ENCODE measurements at regions not wholly inside any gene's neighbourhood (a gene's known extent, or its start where the extent isn't known, plus 50 kb on each side); places are given as distances from the start of the nearest gene placed in this dataset.

DNA sequence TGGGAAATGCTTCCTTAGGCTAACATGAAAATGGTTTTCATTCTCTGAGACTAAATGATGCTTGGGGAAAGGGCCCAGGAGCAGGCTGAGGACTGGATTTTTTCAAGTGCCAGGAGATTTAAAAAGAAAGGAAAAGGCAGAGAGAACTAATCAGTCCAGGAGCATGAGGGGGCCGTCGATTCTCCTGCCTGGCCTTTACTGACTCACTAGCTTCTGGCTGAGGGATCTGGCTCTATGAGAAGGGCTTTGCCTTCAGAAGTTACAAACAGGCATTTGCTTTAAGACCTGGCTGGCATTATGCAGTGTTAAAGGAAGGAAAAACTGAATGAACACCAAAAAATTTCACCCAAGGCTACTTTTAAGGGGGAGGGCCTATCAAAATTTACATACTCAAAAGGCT lies 359.2 kb downstream of the PBX1 start:
- no peak overlapping the region for H3K4me3 ChIP-seq (ENCODE audit: low read depth in 1 of 3, low read length in 3 of 3)
- TF ChIP-seq, protein P1, sequence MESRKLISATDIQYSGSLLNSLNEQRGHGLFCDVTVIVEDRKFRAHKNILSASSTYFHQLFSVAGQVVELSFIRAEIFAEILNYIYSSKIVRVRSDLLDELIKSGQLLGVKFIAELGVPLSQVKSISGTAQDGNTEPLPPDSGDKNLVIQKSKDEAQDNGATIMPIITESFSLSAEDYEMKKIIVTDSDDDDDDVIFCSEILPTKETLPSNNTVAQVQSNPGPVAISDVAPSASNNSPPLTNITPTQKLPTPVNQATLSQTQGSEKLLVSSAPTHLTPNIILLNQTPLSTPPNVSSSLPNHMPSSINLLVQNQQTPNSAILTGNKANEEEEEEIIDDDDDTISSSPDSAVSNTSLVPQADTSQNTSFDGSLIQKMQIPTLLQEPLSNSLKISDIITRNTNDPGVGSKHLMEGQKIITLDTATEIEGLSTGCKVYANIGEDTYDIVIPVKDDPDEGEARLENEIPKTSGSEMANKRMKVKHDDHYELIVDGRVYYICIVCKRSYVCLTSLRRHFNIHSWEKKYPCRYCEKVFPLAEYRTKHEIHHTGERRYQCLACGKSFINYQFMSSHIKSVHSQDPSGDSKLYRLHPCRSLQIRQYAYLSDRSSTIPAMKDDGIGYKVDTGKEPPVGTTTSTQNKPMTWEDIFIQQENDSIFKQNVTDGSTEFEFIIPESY (IDR thresholded peaks at IDR 0.05): no peak
- no peak for TF ChIP-seq NR2F2 (IDR thresholded peaks at IDR 0.05)
- no peak for TF ChIP-seq FOXA2 (IDR thresholded peaks at IDR 0.05)
- no peak for TF ChIP-seq GABPA (IDR thresholded peaks at IDR 0.05 in 1 of 2, conservative IDR thresholded peaks at IDR 0.05 in 1 of 2)
- no peak for TF ChIP-seq EGR1 (IDR thresholded peaks at IDR 0.05; ENCODE audit: low read depth in 2 of 2)
- no peak for TF ChIP-seq FOXA1 (IDR thresholded peaks at IDR 0.05)
- no peak for TF ChIP-seq ATF3 (IDR thresholded peaks at IDR 0.05)
- TF ChIP-seq RAD21 (IDR thresholded peaks at IDR 0.05): no peak
- TF ChIP-seq HNF4G (IDR thresholded peaks at IDR 0.05): no peak
- no peak for TF ChIP-seq TAF1 (conservative IDR thresholded peaks at IDR 0.05)
- TF ChIP-seq, protein P2, sequence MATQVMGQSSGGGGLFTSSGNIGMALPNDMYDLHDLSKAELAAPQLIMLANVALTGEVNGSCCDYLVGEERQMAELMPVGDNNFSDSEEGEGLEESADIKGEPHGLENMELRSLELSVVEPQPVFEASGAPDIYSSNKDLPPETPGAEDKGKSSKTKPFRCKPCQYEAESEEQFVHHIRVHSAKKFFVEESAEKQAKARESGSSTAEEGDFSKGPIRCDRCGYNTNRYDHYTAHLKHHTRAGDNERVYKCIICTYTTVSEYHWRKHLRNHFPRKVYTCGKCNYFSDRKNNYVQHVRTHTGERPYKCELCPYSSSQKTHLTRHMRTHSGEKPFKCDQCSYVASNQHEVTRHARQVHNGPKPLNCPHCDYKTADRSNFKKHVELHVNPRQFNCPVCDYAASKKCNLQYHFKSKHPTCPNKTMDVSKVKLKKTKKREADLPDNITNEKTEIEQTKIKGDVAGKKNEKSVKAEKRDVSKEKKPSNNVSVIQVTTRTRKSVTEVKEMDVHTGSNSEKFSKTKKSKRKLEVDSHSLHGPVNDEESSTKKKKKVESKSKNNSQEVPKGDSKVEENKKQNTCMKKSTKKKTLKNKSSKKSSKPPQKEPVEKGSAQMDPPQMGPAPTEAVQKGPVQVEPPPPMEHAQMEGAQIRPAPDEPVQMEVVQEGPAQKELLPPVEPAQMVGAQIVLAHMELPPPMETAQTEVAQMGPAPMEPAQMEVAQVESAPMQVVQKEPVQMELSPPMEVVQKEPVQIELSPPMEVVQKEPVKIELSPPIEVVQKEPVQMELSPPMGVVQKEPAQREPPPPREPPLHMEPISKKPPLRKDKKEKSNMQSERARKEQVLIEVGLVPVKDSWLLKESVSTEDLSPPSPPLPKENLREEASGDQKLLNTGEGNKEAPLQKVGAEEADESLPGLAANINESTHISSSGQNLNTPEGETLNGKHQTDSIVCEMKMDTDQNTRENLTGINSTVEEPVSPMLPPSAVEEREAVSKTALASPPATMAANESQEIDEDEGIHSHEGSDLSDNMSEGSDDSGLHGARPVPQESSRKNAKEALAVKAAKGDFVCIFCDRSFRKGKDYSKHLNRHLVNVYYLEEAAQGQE (IDR thresholded peaks at IDR 0.05): no peak
- TF ChIP-seq HNF4A (conservative IDR thresholded peaks at IDR 0.05): no peak
- no peak for TF ChIP-seq SP1 (IDR thresholded peaks at IDR 0.05)
- TF ChIP-seq JUND (IDR thresholded peaks at IDR 0.05): no peak
- TF ChIP-seq RXRA (IDR thresholded peaks at IDR 0.05): no peak
- TF ChIP-seq, protein P3, sequence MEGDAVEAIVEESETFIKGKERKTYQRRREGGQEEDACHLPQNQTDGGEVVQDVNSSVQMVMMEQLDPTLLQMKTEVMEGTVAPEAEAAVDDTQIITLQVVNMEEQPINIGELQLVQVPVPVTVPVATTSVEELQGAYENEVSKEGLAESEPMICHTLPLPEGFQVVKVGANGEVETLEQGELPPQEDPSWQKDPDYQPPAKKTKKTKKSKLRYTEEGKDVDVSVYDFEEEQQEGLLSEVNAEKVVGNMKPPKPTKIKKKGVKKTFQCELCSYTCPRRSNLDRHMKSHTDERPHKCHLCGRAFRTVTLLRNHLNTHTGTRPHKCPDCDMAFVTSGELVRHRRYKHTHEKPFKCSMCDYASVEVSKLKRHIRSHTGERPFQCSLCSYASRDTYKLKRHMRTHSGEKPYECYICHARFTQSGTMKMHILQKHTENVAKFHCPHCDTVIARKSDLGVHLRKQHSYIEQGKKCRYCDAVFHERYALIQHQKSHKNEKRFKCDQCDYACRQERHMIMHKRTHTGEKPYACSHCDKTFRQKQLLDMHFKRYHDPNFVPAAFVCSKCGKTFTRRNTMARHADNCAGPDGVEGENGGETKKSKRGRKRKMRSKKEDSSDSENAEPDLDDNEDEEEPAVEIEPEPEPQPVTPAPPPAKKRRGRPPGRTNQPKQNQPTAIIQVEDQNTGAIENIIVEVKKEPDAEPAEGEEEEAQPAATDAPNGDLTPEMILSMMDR (IDR thresholded peaks at IDR 0.05; ENCODE audit: low read depth, low read length, missing input control): no peak
- TF ChIP-seq YY1 (IDR thresholded peaks at IDR 0.05): no peak
- TF ChIP-seq MAX (IDR thresholded peaks at IDR 0.05): no peak
- H3K27me3 ChIP-seq (ENCODE audit: control insufficient read depth in 4 of 4, insufficient read depth in 4 of 4, low read length in 3 of 4): no peaks in the 10 kb centered on the region
- no peak overlapping the region for H3K27ac ChIP-seq (ENCODE audit: low read depth in 1 of 2, low read length in 2 of 2)
- 82% methylated on average over 2 of the region's 2 CpGs for WGBS
- no peak for DNase-seq (ENCODE audit: low spot score)
- H3K36me3 ChIP-seq (ENCODE audit: control insufficient read depth in 4 of 4, insufficient read depth in 3 of 4, low read depth in 1 of 4, low read length in 3 of 4): no peaks in the 10 kb centered on the region
- peaks cover 0 to 2% (median 0%) of the 10 kb centered on the region in 4 donors for H3K9me3 ChIP-seq (ENCODE audit: control insufficient read depth in 4 of 4, low read length in 3 of 4)
- H3K4me1 ChIP-seq (ENCODE audit: control insufficient read depth in 4 of 4, insufficient read depth in 4 of 4, low read length in 3 of 4): no peaks in the 10 kb centered on the region
- H3K9ac ChIP-seq (ENCODE audit: low read depth in 1 of 2, low read length in 2 of 2): no peak overlapping the region

Data from liver (tissue), 8 donors.